Keratinocyte (primary cell): ENCODE measurements at regions not wholly inside any gene's neighbourhood (a gene's known extent, or its start where the extent isn't known, plus 50 kb on each side); places are given as distances from the start of the nearest gene placed in this dataset.

Experiments
- DNase-seq: peaks from one replicate; pipeline ENCODE4 v3.0.0-alpha.2; 2011; ENCODE audit warnings: low read depth, missing footprints, low spot score
- FAIRE-seq: peaks from 2 replicates; lab custom pipeline; 2011; peaks lifted over from hg19 to GRCh38; lab: Jason Lieb, UNC
- H2AFZ ChIP-seq: 2 replicates; pipeline ENCODE4 v1.6.0; 2012; ENCODE audit warnings: low read length, control low read depth, inconsistent platforms; ENCODE audit not compliant: control insufficient read depth
- H3K27ac ChIP-seq: 2 replicates; pipeline ENCODE4 v1.5.1; 2011; ENCODE audit warnings: low read length; ENCODE audit not compliant: control insufficient read depth, insufficient read depth
- H3K27me3 ChIP-seq: 3 replicates; pipeline ENCODE4 v1.6.0; 2011; ENCODE audit warnings: low read length; ENCODE audit not compliant: control insufficient read depth, insufficient read depth; ENCODE audit errors: extremely low read depth
- H3K36me3 ChIP-seq, 2 experiments: 2 replicates in 1 of 2; 3 replicates in 1 of 2; pipeline ENCODE4 v1.5.1; 2011; ENCODE audit warnings: low read length in 2 of 2, mild to moderate bottlenecking in 1 of 2; ENCODE audit not compliant: control insufficient read depth in 2 of 2, insufficient read depth in 2 of 2; ENCODE audit errors: extremely low read depth in 1 of 2
- H3K4me1 ChIP-seq: 3 replicates; pipeline ENCODE4 v1.5.1; 2011; ENCODE audit warnings: low read length; ENCODE audit not compliant: control insufficient read depth, insufficient read depth; ENCODE audit errors: extremely low read depth
- H3K4me2 ChIP-seq: 3 replicates; pipeline ENCODE4 v1.6.0; 2011; ENCODE audit warnings: low read depth, low read length; ENCODE audit not compliant: control insufficient read depth, insufficient read depth; ENCODE audit errors: extremely low read depth
- H3K4me3 ChIP-seq, 3 experiments: fragments of 200-600 bp in 1 of 3; sonication (generic) in 1 of 3; 2 replicates in 2 of 3; 3 replicates in 1 of 3; pipeline ENCODE4 v1.5.1; 2011 to 2016; ENCODE audit warnings: low read length in 3 of 3, mild to moderate bottlenecking in 3 of 3, control low read depth in 2 of 3, inconsistent platforms in 1 of 3, low read depth in 1 of 3, mixed read lengths in 1 of 3, mixed run types in 1 of 3, moderate library complexity in 1 of 3; ENCODE audit not compliant: control insufficient read depth in 2 of 3, insufficient read depth in 2 of 3; ENCODE audit errors: extremely low read depth in 1 of 3
- H3K79me2 ChIP-seq: 2 replicates; pipeline ENCODE4 v1.6.0; 2012; ENCODE audit warnings: low read length; ENCODE audit not compliant: control insufficient read depth, insufficient read depth
- H3K9ac ChIP-seq: 3 replicates; pipeline ENCODE4 v1.6.0; 2011; ENCODE audit warnings: low read length; ENCODE audit not compliant: control insufficient read depth, insufficient read depth; ENCODE audit errors: extremely low read depth
- H3K9me1 ChIP-seq: 3 replicates; pipeline ENCODE4 v1.6.0; 2011; ENCODE audit warnings: low read length; ENCODE audit not compliant: control insufficient read depth, insufficient read depth; ENCODE audit errors: extremely low read depth
- H3K9me3 ChIP-seq: 2 replicates; pipeline ENCODE4 v1.5.1; 2012; ENCODE audit warnings: low read depth, low read length; ENCODE audit not compliant: control insufficient read depth
- H4K20me1 ChIP-seq: 3 replicates; pipeline ENCODE4 v1.6.0; 2011; ENCODE audit warnings: low read length; ENCODE audit not compliant: control insufficient read depth, insufficient read depth; ENCODE audit errors: extremely low read depth
- EZH2 ChIP-seq: IDR thresholded peaks from one replicate; pipeline ENCODE4 v1.6.1; 2012; ENCODE audit warnings: inconsistent platforms, mild to moderate bottlenecking, low read length, moderate library complexity
- dilution Hi-C: fragments of 300-500 bp; cut with MboI; formaldehyde crosslinking; loops from one replicate; pipeline ENCODE4 v1.7.0; 2020; ENCODE audit warnings: low sequenced_read_pairs; ENCODE audit not compliant: extremely low pct_ligation_motif_present
- TF ChIP-seq, protein P1 (sequence below), 3 experiments: IDR thresholded peaks in 1 of 3; conservative IDR thresholded peaks in 1 of 3; optimal IDR thresholded peaks in 1 of 3; 2 replicates in 2 of 3; 3 replicates in 1 of 3; pipeline versions ENCODE3 to v1.5.1; 2011; ENCODE audit warnings: low read length in 3 of 3, mild to moderate bottlenecking in 3 of 3, moderate library complexity in 2 of 3, control low read depth in 1 of 3, inconsistent platforms in 1 of 3; ENCODE audit not compliant: insufficient read depth in 2 of 3; ENCODE audit errors: extremely low read depth in 1 of 3

DNA sequence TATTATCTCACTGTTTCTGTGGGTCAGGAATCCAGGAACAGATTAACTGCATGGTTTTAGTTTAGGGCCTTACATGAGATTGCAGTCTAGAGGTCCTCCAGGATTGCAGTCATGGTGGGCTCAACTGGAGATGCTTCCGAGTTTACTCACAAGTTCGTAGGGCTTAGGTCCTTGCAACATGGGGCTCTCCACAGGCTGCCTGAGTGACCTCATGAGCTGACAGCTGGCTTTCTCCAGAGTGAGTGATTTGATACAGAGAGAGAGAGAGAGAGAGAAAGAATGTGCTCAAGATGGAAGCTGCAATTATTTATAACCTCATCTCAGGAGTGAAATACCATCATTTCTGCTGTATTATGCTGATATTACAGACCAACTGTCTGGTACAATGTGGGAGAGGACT lies 168.9 kb downstream of the GPAT3 start:
- Histone ChIP-seq H3K79me2 (no peaks in the 10 kb centered on the region), H3K27me3 (no peaks in the 10 kb centered on the region), H3K9me1 (no peaks in the 10 kb centered on the region), H3K9ac (no peak overlapping the region), H3K36me3 (no peaks in the 10 kb centered on the region), H3K4me2 (no peak overlapping the region), H3K9me3 (no peaks in the 10 kb centered on the region), H2AFZ (no peak overlapping the region), H3K4me3 (no peak overlapping the region), H3K27ac (no peak overlapping the region), H3K4me1 (no peaks in the 10 kb centered on the region), H4K20me1 (no peaks in the 10 kb centered on the region)
- no peak for FAIRE-seq
- no peak for DNase-seq
- TF ChIP-seq, protein P1, sequence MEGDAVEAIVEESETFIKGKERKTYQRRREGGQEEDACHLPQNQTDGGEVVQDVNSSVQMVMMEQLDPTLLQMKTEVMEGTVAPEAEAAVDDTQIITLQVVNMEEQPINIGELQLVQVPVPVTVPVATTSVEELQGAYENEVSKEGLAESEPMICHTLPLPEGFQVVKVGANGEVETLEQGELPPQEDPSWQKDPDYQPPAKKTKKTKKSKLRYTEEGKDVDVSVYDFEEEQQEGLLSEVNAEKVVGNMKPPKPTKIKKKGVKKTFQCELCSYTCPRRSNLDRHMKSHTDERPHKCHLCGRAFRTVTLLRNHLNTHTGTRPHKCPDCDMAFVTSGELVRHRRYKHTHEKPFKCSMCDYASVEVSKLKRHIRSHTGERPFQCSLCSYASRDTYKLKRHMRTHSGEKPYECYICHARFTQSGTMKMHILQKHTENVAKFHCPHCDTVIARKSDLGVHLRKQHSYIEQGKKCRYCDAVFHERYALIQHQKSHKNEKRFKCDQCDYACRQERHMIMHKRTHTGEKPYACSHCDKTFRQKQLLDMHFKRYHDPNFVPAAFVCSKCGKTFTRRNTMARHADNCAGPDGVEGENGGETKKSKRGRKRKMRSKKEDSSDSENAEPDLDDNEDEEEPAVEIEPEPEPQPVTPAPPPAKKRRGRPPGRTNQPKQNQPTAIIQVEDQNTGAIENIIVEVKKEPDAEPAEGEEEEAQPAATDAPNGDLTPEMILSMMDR (optimal IDR thresholded peaks at IDR 0.05 in 1 of 3, IDR thresholded peaks at IDR 0.05 in 1 of 3, conservative IDR thresholded peaks at IDR 0.05 in 1 of 3; ENCODE audit: extremely low read depth in 1 of 3, insufficient read depth in 2 of 3, low read length in 3 of 3): no peak
- no peak for TF ChIP-seq EZH2
- dilution Hi-C loops: no loop called here

DNA sequence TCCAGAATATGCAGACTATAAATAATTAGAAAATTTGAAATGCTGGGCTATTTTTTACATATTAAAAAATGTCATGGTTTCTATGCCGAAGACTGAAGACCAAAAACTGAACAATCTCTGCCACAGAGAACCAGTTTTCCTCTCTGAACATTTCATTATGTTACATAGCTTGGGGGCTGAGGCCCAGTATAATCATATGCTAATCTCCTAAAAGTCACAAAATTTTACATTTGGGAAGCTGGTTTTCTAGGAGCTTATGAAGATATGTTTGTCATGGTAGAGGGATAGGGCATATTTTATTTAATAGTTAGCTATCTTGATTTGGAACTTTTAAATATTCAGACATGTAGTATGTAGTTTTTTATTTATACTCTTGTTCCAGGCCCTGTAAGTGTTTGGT lies 167.8 kb downstream of the GPAT3 start:
- FAIRE-seq: no peak

More for the DNA sequence above, 167.8 kb downstream of the GPAT3 start:
- H3K9me3 ChIP-seq: no peaks in the 10 kb centered on the region
- no peak for TF ChIP-seq EZH2
- TF ChIP-seq, protein P1 (optimal IDR thresholded peaks at IDR 0.05 in 1 of 3, IDR thresholded peaks at IDR 0.05 in 1 of 3, conservative IDR thresholded peaks at IDR 0.05 in 1 of 3; ENCODE audit: extremely low read depth in 1 of 3, insufficient read depth in 2 of 3, low read length in 3 of 3): no peak
- no peak overlapping the region for H2AFZ ChIP-seq
- no peak overlapping the region for H3K4me3 ChIP-seq
- no peaks in the 10 kb centered on the region for H3K9me1 ChIP-seq
- no peaks in the 10 kb centered on the region for H3K79me2 ChIP-seq
- no peaks in the 10 kb centered on the region for H3K4me1 ChIP-seq
- dilution Hi-C loops: no loop called here
- no peak overlapping the region for H3K27ac ChIP-seq
- H3K36me3 ChIP-seq: no peaks in the 10 kb centered on the region
- no peak for DNase-seq
- H3K4me2 ChIP-seq: no peak overlapping the region
- H3K27me3 ChIP-seq: no peaks in the 10 kb centered on the region
- no peak overlapping the region for H3K9ac ChIP-seq
- H4K20me1 ChIP-seq: no peaks in the 10 kb centered on the region
